HCT116 (cell line): ENCODE measurements at regions not wholly inside any gene's neighbourhood (a gene's known extent, or its start where the extent isn't known, plus 50 kb on each side); places are given as distances from the start of the nearest gene placed in this dataset.

Experiments
- ATAC-seq: fragments of 200-7000 bp; cut with Tn5 transposase; 2 replicates; pipeline ENCODE4 v1.9.1; 2020; ENCODE audit warnings: mild to moderate bottlenecking, moderate library complexity
- BruUV-seq: library from RNA; stranded (reverse); fragments of 400-500 nt; replicated peaks from 2 replicates; lab custom pipeline; 2021; lab: Mats Ljungman, UMichigan
- CTCF ChIA-PET: fragments of 300-600 bp; sonication (Branson Sonifier 250); formaldehyde crosslinking; loops from one replicate; lab custom pipeline; 2021; ENCODE audit warnings: antibody characterized with exemption; lab: Charles Lee
- POLR2A ChIA-PET: fragments of 300-600, 350-600 bp; sonication (Branson Sonifier 250); formaldehyde crosslinking; loops from one replicate; lab custom pipeline; 2021; ENCODE audit warnings: antibody characterized with exemption; lab: Charles Lee
- RAD21 ChIA-PET, 2 experiments: fragments of 300-600 bp; sonication (Branson Sonifier 250); formaldehyde crosslinking; loops; one replicate each; lab custom pipeline; 2023; ENCODE audit warnings: low total read pairs in 2 of 2; ENCODE audit not compliant: uncharacterized antibody in 2 of 2, unreplicated experiment in 2 of 2, low non-redundant PET in 1 of 2; lab: Charles Lee
- DNase-seq: peaks from one replicate; pipeline ENCODE4 v3.0.0-alpha.2; 2010; ENCODE audit warnings: low read depth, low spot score
- H2AFZ ChIP-seq: fragments of 200-600 bp; shearing (Covaris generic), sonication (generic); 2 replicates; pipeline ENCODE4 v1.6.1; 2017; ENCODE audit warnings: low read depth, mixed run types, mixed read lengths, antibody characterized with exemption, low read length; ENCODE audit not compliant: poor library complexity, severe bottlenecking
- H3K27ac ChIP-seq: 2 replicates; pipeline ENCODE4 v1.5.1; 2012; ENCODE audit warnings: low read depth, low read length
- H3K27me3 ChIP-seq: fragments of 200-600 bp; sonication (generic); 2 replicates; pipeline ENCODE4 v1.6.1; 2016; ENCODE audit warnings: mixed run types, low read length, mixed read lengths; ENCODE audit not compliant: insufficient read depth
- H3K36me3 ChIP-seq, 2 experiments: fragments of 200-500 bp in 1 of 2; fragments of 200-600 bp in 1 of 2; sonication (Bioruptor generic) in 1 of 2; sonication (generic) in 1 of 2; 2 replicates each; pipeline versions ENCODE4 v1.5.1 to v1.6.1; 2014 to 2016; ENCODE audit warnings: low read length in 2 of 2, inconsistent platforms in 1 of 2, mixed read lengths in 1 of 2, mixed run types in 1 of 2; ENCODE audit not compliant: insufficient read depth in 2 of 2, control insufficient read depth in 1 of 2
- H3K4me1 ChIP-seq, 2 experiments: fragments of 200-600 bp in 1 of 2; sonication (generic) in 1 of 2; 2 replicates each; pipeline versions ENCODE4 v1.5.1 to v1.6.1; 2012 to 2017; ENCODE audit warnings: low read length in 2 of 2, inconsistent platforms in 1 of 2, mild to moderate bottlenecking in 1 of 2, mixed read lengths in 1 of 2, mixed run types in 1 of 2, moderate library complexity in 1 of 2; ENCODE audit not compliant: insufficient read depth in 2 of 2, control insufficient read depth in 1 of 2
- H3K4me2 ChIP-seq: fragments of 200-600 bp; sonication (generic); 2 replicates; pipeline ENCODE4 v1.6.1; 2017; ENCODE audit warnings: mixed run types, low read length, mixed read lengths
- H3K4me3 ChIP-seq, 2 experiments: fragments of 200-600 bp in 1 of 2; sonication (generic) in 1 of 2; replicated peaks in 1 of 2; 2 replicates each; pipeline ENCODE4 v1.5.1; 2011 to 2016; ENCODE audit warnings: low read length in 2 of 2, control low read depth in 1 of 2, low read depth in 1 of 2, mild to moderate bottlenecking in 1 of 2, mixed read lengths in 1 of 2, mixed run types in 1 of 2
- H3K79me2 ChIP-seq: fragments of 200-600 bp; sonication (generic); 2 replicates; pipeline ENCODE4 v1.6.1; 2017; ENCODE audit warnings: mild to moderate bottlenecking, mixed run types, low read length, moderate library complexity, mixed read lengths; ENCODE audit not compliant: insufficient read depth
- H3K9ac ChIP-seq: fragments of 200-600 bp; sonication (generic); 2 replicates; pipeline ENCODE4 v1.6.1; 2016; ENCODE audit warnings: low read length, mixed read lengths
- H3K9me2 ChIP-seq: fragments of 200-600 bp; sonication (generic), shearing (Covaris generic); 2 replicates; pipeline ENCODE4 v1.6.1; 2017; ENCODE audit warnings: mixed run types, mild to moderate bottlenecking, moderate library complexity; ENCODE audit not compliant: insufficient read depth
- H3K9me3 ChIP-seq, 2 experiments: fragments of 200-500 bp in 1 of 2; fragments of 200-600 bp in 1 of 2; sonication (Bioruptor generic) in 1 of 2; sonication (generic) in 1 of 2; 2 replicates each; pipeline ENCODE4 v1.6.1; 2014 to 2017; ENCODE audit warnings: low read length in 2 of 2, mixed read lengths in 2 of 2, inconsistent platforms in 1 of 2, low read depth in 1 of 2, mild to moderate bottlenecking in 1 of 2, mixed run types in 1 of 2, moderate library complexity in 1 of 2; ENCODE audit not compliant: control insufficient read depth in 1 of 2, insufficient read depth in 1 of 2
- H4K20me1 ChIP-seq: fragments of 200-600 bp; sonication (generic), shearing (Covaris generic); 2 replicates; pipeline ENCODE4 v1.6.1; 2017; ENCODE audit warnings: mixed run types, mild to moderate bottlenecking, moderate library complexity; ENCODE audit not compliant: insufficient read depth
- CBX3 ChIP-seq: IDR thresholded peaks from 2 replicates; pipeline ENCODE4 v1.6.1; 2012; ENCODE audit warnings: low read depth
- CEBPB ChIP-seq: IDR thresholded peaks from 2 replicates; pipeline ENCODE4 v1.6.1; 2012; ENCODE audit warnings: low read depth
- EGR1 ChIP-seq: IDR thresholded peaks from 2 replicates; pipeline ENCODE4 v1.6.1; 2012; ENCODE audit warnings: low read depth
- FOSL1 ChIP-seq: IDR thresholded peaks from 2 replicates; pipeline ENCODE4 v1.6.1; 2012; ENCODE audit warnings: low read depth
- POLR2A ChIP-seq: IDR thresholded peaks from 2 replicates; pipeline ENCODE4 v1.7.0; 2011; ENCODE audit warnings: borderline replicate concordance; ENCODE audit not compliant: insufficient read depth, insufficient read length; ENCODE audit errors: extremely low read depth
- SIN3A ChIP-seq: IDR thresholded peaks from 2 replicates; pipeline ENCODE4 v1.6.1; 2012; ENCODE audit warnings: low read depth
- TCF7L2 ChIP-seq: IDR thresholded peaks from 2 replicates; pipeline ENCODE4 v1.7.0; 2011; ENCODE audit warnings: borderline replicate concordance, inconsistent platforms; ENCODE audit not compliant: insufficient read depth, insufficient read length; ENCODE audit errors: extremely low read depth
- ZFX ChIP-seq: fragments of 450-650 bp; IDR thresholded peaks from 2 replicates; pipeline ENCODE4 v1.6.1; 2017
- ZNF274 ChIP-seq: fragments of 200-500 bp; sonication (Bioruptor generic); IDR thresholded peaks from 2 replicates; pipeline ENCODE4 v1.6.1; 2014; ENCODE audit warnings: mild to moderate bottlenecking, low read depth, low read length, inconsistent platforms
- intact Hi-C: fragments of 100-400 bp; cut with micrococcal nuclease; formaldehyde crosslinking; loops from 2 replicates; pipeline ENCODE4 v1.10.0; 2022
- TF ChIP-seq, protein P1 (sequence below), 3 experiments: fragments of 200-600 bp in 1 of 3; sonication (generic) in 1 of 3; IDR thresholded peaks in 2 of 3; conservative IDR thresholded peaks in 1 of 3; 2 replicates each; pipeline ENCODE4 v1.5.1; 2012 to 2017; ENCODE audit warnings: low read depth in 2 of 3, low read length in 2 of 3, antibody characterized with exemption in 1 of 3, borderline replicate concordance in 1 of 3, control low read depth in 1 of 3, mild to moderate bottlenecking in 1 of 3, mixed read lengths in 1 of 3, mixed run types in 1 of 3, moderate library complexity in 1 of 3; ENCODE audit not compliant: insufficient read depth in 1 of 3
- TF ChIP-seq, protein P2 (sequence below): IDR thresholded peaks from 2 replicates; pipeline ENCODE4 v1.6.1; 2012; ENCODE audit warnings: low read depth

GRCh38 chr15:62736756-62737155 is 305.8 kb upstream of the TPM1 start:
- POLR2A ChIA-PET: no interaction called here
- Histone ChIP-seq H4K20me1 (no peaks in the 10 kb centered on the region), H2AFZ (no peak overlapping the region), H3K9ac (no peak overlapping the region), H3K27ac (no peak overlapping the region), H3K4me2 (no peak overlapping the region), H3K36me3 (no peaks in the 10 kb centered on the region), H3K79me2 (no peaks in the 10 kb centered on the region), H3K27me3 (no peaks in the 10 kb centered on the region), H3K9me2 (no peaks in the 10 kb centered on the region), H3K4me3 (no peak overlapping the region), H3K9me3 (no peaks in the 10 kb centered on the region), H3K4me1 (peaks cover 11 to 27% of the 10 kb centered on the region in 2 experiments)
- CTCF ChIA-PET: no interaction called here
- intact Hi-C loops: no loop called here
- DNase-seq: no peak
- BruUV-seq: no TSS peak
- no peak for ATAC-seq
- TF ChIP-seq CEBPB (no peak), EGR1 (no peak), ZFX (no peak), ZNF274 (no peak), CBX3 (no peak), POLR2A (no peak), TCF7L2 (no peak), FOSL1 (no peak), SIN3A (no peak)
- TF ChIP-seq, protein P1, sequence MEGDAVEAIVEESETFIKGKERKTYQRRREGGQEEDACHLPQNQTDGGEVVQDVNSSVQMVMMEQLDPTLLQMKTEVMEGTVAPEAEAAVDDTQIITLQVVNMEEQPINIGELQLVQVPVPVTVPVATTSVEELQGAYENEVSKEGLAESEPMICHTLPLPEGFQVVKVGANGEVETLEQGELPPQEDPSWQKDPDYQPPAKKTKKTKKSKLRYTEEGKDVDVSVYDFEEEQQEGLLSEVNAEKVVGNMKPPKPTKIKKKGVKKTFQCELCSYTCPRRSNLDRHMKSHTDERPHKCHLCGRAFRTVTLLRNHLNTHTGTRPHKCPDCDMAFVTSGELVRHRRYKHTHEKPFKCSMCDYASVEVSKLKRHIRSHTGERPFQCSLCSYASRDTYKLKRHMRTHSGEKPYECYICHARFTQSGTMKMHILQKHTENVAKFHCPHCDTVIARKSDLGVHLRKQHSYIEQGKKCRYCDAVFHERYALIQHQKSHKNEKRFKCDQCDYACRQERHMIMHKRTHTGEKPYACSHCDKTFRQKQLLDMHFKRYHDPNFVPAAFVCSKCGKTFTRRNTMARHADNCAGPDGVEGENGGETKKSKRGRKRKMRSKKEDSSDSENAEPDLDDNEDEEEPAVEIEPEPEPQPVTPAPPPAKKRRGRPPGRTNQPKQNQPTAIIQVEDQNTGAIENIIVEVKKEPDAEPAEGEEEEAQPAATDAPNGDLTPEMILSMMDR (IDR thresholded peaks at IDR 0.05 in 2 of 3, conservative IDR thresholded peaks at IDR 0.05 in 1 of 3; ENCODE audit: borderline replicate concordance in 1 of 3, insufficient read depth in 1 of 3, low read depth in 2 of 3, low read length in 2 of 3): no peak
- TF ChIP-seq, protein P2, sequence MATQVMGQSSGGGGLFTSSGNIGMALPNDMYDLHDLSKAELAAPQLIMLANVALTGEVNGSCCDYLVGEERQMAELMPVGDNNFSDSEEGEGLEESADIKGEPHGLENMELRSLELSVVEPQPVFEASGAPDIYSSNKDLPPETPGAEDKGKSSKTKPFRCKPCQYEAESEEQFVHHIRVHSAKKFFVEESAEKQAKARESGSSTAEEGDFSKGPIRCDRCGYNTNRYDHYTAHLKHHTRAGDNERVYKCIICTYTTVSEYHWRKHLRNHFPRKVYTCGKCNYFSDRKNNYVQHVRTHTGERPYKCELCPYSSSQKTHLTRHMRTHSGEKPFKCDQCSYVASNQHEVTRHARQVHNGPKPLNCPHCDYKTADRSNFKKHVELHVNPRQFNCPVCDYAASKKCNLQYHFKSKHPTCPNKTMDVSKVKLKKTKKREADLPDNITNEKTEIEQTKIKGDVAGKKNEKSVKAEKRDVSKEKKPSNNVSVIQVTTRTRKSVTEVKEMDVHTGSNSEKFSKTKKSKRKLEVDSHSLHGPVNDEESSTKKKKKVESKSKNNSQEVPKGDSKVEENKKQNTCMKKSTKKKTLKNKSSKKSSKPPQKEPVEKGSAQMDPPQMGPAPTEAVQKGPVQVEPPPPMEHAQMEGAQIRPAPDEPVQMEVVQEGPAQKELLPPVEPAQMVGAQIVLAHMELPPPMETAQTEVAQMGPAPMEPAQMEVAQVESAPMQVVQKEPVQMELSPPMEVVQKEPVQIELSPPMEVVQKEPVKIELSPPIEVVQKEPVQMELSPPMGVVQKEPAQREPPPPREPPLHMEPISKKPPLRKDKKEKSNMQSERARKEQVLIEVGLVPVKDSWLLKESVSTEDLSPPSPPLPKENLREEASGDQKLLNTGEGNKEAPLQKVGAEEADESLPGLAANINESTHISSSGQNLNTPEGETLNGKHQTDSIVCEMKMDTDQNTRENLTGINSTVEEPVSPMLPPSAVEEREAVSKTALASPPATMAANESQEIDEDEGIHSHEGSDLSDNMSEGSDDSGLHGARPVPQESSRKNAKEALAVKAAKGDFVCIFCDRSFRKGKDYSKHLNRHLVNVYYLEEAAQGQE: no peak
- RAD21 ChIA-PET: no interaction called here
